Lung (tissue), 11 donors: ENCODE measurements at regions not wholly inside any gene's neighbourhood (a gene's known extent, or its start where the extent isn't known, plus 50 kb on each side); places are given as distances from the start of the nearest gene placed in this dataset.

Source experiments
- ATAC-seq: fragments of 200-7000 bp; cut with Tn5 transposase; one replicate; pipeline ENCODE4 v1.9.1; 2020; ENCODE audit warnings: moderate number of reproducible peaks; ENCODE audit not compliant: insufficient read depth, low FRiP score
- DNase-seq, 3 donors: peaks; one replicate each; pipeline ENCODE4 v3.0.0-alpha.2; 2013 to 2017
- H3K27ac ChIP-seq, 2 donors: one replicate each; pipeline ENCODE4 v1.5.1; 2013; ENCODE audit warnings: mild to moderate bottlenecking in 2 of 2, moderate library complexity in 2 of 2, control low read depth in 1 of 2, inconsistent platforms in 1 of 2, low read depth in 1 of 2, low read length in 1 of 2
- H3K27me3 ChIP-seq, 3 donors: one replicate each; pipeline ENCODE4 v1.5.1; 2013; ENCODE audit warnings: low read length in 2 of 3; ENCODE audit not compliant: control insufficient read depth in 3 of 3, insufficient read depth in 3 of 3
- H3K36me3 ChIP-seq, 4 donors: one replicate each; pipeline ENCODE4 v1.5.1; 2013; ENCODE audit warnings: low read length in 4 of 4, mild to moderate bottlenecking in 1 of 4, moderate library complexity in 1 of 4; ENCODE audit not compliant: control insufficient read depth in 4 of 4, insufficient read depth in 4 of 4
- H3K4me1 ChIP-seq, 5 donors: one replicate each; pipeline ENCODE4 v1.5.1; 2013; ENCODE audit warnings: low read length in 5 of 5, mild to moderate bottlenecking in 2 of 5, moderate library complexity in 1 of 5; ENCODE audit not compliant: control insufficient read depth in 5 of 5, insufficient read depth in 5 of 5
- H3K4me3 ChIP-seq: one replicate; pipeline ENCODE4 v1.5.1; 2013; ENCODE audit warnings: mild to moderate bottlenecking, control low read depth, moderate library complexity
- H3K9ac ChIP-seq, 2 donors: one replicate each; pipeline ENCODE4 v1.5.1; 2013; ENCODE audit warnings: low read length in 2 of 2, control low read depth in 1 of 2; ENCODE audit not compliant: insufficient read depth in 1 of 2
- H3K9me3 ChIP-seq, 4 donors: one replicate each; pipeline ENCODE4 v1.5.1; 2013; ENCODE audit warnings: low read length in 3 of 4, mild to moderate bottlenecking in 1 of 4, moderate library complexity in 1 of 4; ENCODE audit not compliant: control insufficient read depth in 4 of 4, insufficient read depth in 3 of 4
- WGBS, 2 donors: extraction: QIAGEN DNeasy Blood & Tissue Kit; methylation state at CpG; one replicate each; pipeline ENCODE4 v1.1.7; 2013; 5-methylcytosine and 5-hydroxymethylcytosine counted together
- TF ChIP-seq, protein P1 (sequence below): IDR thresholded peaks from 2 replicates; pipeline ENCODE4 v1.5.1; 2012; ENCODE audit warnings: mild to moderate bottlenecking; ENCODE audit errors: control extremely low read depth, extremely low read depth
- donor health status: control.
- donor health status: control.
- donor health status: Bipolar disorder and iron deficiency.
- donor health status: healthy.
- donor health status: DM: yes; HTN: yes; CAD: no.

GRCh38 chr7:32264702-32265284 is 194.6 kb upstream of the PDE1C start:
- H3K4me3 ChIP-seq = no peak overlapping the region
- H3K36me3 ChIP-seq = no peaks in the 10 kb centered on the region
- H3K9me3 ChIP-seq = no peaks in the 10 kb centered on the region
- DNase-seq (peak in 2 of 3 donors; percentile 38 to 66), ATAC-seq (no peak)
- H3K27ac ChIP-seq = no peak overlapping the region
- no peaks in the 10 kb centered on the region for H3K27me3 ChIP-seq
- H3K4me1 ChIP-seq = peaks cover 0 to 7% (median 0%) of the 10 kb centered on the region in 5 donors
- 89 to 90% methylated on average over 2 of the region's 2 CpGs for WGBS, 2 donors
- H3K9ac ChIP-seq = no peak overlapping the region
- TF ChIP-seq, protein P1, sequence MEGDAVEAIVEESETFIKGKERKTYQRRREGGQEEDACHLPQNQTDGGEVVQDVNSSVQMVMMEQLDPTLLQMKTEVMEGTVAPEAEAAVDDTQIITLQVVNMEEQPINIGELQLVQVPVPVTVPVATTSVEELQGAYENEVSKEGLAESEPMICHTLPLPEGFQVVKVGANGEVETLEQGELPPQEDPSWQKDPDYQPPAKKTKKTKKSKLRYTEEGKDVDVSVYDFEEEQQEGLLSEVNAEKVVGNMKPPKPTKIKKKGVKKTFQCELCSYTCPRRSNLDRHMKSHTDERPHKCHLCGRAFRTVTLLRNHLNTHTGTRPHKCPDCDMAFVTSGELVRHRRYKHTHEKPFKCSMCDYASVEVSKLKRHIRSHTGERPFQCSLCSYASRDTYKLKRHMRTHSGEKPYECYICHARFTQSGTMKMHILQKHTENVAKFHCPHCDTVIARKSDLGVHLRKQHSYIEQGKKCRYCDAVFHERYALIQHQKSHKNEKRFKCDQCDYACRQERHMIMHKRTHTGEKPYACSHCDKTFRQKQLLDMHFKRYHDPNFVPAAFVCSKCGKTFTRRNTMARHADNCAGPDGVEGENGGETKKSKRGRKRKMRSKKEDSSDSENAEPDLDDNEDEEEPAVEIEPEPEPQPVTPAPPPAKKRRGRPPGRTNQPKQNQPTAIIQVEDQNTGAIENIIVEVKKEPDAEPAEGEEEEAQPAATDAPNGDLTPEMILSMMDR = no peak

DNA sequence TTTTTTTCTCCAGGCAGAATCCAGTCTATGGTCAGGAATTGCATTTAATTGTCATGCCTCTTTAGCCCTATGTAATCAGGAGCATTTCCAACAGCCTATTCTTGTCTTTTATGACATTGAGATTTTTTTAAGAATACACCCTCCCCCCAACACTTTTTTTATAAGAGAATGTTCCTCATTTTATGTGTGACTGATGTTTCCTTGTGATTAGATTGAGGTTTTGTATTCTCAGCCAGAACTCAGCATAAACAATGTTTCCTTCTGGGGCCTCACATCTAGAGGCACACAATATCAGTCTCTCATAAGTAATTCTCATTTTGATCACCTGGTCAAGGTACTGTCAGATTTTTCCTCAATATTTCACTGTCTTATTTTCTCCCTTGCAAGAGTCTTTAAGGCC is 193.4 kb upstream of the PDE1C start:
- Histone ChIP-seq H3K9ac (no peak overlapping the region), H3K4me1 (peaks cover 0 to 7% (median 0%) of the 10 kb centered on the region in 5 donors), H3K9me3 (no peaks in the 10 kb centered on the region), H3K27me3 (no peaks in the 10 kb centered on the region), H3K27ac (no peak overlapping the region), H3K36me3 (no peaks in the 10 kb centered on the region), H3K4me3 (no peak overlapping the region)
- DNase-seq = peak in 1 of 3 donors; percentile 17
- no peak for ATAC-seq
- TF ChIP-seq, protein P1 = no peak

DNA sequence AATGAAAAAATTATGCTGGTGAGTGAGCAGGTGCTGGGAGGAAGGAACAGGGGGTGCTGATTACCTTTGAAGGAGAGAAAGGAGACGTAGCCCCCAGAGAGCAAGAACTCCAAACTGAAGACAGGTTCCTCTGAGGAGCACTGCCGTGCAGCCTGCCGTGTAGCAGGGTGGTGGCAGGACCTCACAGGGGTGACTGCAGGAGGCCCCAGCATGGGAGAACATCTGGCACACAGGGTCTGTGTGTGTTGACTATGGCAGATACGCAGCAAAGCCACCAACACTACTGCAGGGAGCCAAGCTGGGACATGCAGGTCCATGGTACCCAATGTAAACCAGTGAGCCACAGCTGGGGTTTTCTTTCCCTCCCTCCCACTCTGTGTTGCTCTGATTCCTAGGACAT is 192.1 kb upstream of the PDE1C start:
- peaks cover 0 to 7% (median 0%) of the 10 kb centered on the region in 5 donors for H3K4me1 ChIP-seq
- WGBS, 2 donors = 65% methylated on average over 4 of the region's 4 CpGs
- TF ChIP-seq, protein P1 = no peak
- H3K36me3 ChIP-seq = no peaks in the 10 kb centered on the region
- H3K27ac ChIP-seq = no peak overlapping the region
- ATAC-seq (no peak), DNase-seq (no peak)
- H3K4me3 ChIP-seq = no peak overlapping the region
- H3K9me3 ChIP-seq = no peaks in the 10 kb centered on the region
- no peak overlapping the region for H3K9ac ChIP-seq
- no peaks in the 10 kb centered on the region for H3K27me3 ChIP-seq

DNA sequence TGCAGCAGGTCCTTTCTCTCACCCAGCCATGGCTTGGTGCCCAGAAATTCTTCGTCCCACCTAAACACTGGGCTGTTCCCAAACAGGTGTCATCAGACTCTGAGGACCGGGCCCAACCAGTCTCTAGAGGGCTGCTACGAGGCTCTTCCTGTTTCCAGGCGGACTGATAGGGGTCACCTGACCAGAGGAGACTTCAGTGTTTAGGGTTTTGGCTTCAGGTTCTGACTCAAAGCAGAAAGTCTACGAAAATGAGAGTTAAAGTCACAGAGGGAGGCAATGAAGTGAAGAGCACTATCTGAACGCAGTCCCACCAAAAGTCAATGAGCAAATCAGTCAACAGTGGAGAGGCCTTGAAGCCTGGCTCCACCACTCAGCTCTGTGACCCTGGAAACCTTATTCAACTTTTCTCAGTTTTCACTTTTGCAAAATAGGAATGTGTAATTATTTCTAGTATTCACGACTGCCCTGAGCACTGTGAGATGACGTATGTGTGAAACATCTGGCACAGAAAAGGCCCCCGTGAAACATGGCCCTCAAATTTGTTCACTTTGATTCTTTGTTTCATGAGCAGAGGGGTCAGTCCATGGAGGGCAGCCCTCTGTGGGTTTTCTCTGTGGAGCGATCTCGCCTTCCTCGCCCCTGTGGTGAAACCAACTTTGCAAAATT is 189.9 kb upstream of the PDE1C start:
- no peaks in the 10 kb centered on the region for H3K36me3 ChIP-seq
- ATAC-seq (no peak), DNase-seq (peak; percentile 23 to 38 (median 28))

More for the DNA sequence above, 189.9 kb upstream of the PDE1C start:
- no peak overlapping the region for H3K4me3 ChIP-seq
- 54 to 63% methylated on average over 12 of the region's 12 CpGs for WGBS, 2 donors
- TF ChIP-seq, protein P1 = no peak
- peaks cover 0 to 7% (median 0%) of the 10 kb centered on the region in 5 donors for H3K4me1 ChIP-seq
- no peak overlapping the region for H3K27ac ChIP-seq
- H3K27me3 ChIP-seq = no peaks in the 10 kb centered on the region
- H3K9ac ChIP-seq = no peak overlapping the region
- H3K9me3 ChIP-seq = no peaks in the 10 kb centered on the region
